ENCODE measurements at regions not wholly inside any gene's neighbourhood (a gene's known extent, or its start where the extent isn't known, plus 50 kb on each side); places are given as distances from the start of the nearest gene placed in this dataset.

- no peak for DNase-seq (ENCODE audit: low spot score)
These were observed 191.0 kb upstream of the IRS2 start for GRCh38 chr13:109977212-109977968.

GRCh38 chr13:109976206-109976997 is 190.0 kb upstream of the IRS2 start:
- DNase-seq (ENCODE audit: low spot score) = no peak

- DNase-seq (ENCODE audit: low spot score) = no peak
These were observed 188.0 kb upstream of the IRS2 start for GRCh38 chr13:109974354-109974753.

- no peak for DNase-seq (ENCODE audit: low spot score)
These were observed 186.9 kb upstream of the IRS2 start for GRCh38 chr13:109973279-109973678.

- no peak for DNase-seq (ENCODE audit: low spot score)
These were observed 185.2 kb upstream of the IRS2 start for GRCh38 chr13:109971456-109972090.

- no peak for DNase-seq (ENCODE audit: low spot score)
These were observed 184.6 kb upstream of the IRS2 start for GRCh38 chr13:109971006-109971405.

- DNase-seq (ENCODE audit: low spot score) = no peak
These were observed 182.6 kb upstream of the IRS2 start for GRCh38 chr13:109968876-109969577.

GRCh38 chr13:109963960-109964563 is 177.7 kb upstream of the IRS2 start:
- no peak for DNase-seq (ENCODE audit: low spot score)

- no peak for DNase-seq (ENCODE audit: low spot score)
These were observed 177.0 kb upstream of the IRS2 start for GRCh38 chr13:109963384-109963783.

- no peak for DNase-seq (ENCODE audit: low spot score)
These were observed 173.5 kb upstream of the IRS2 start for GRCh38 chr13:109959903-109960302.

GRCh38 chr13:109957875-109958274 is 171.5 kb upstream of the IRS2 start:
- no peak for DNase-seq (ENCODE audit: low spot score)

GRCh38 chr13:109955598-109955997 is 169.2 kb upstream of the IRS2 start:
- DNase-seq (ENCODE audit: low spot score) = no peak

GRCh38 chr13:109954441-109954840 is 168.1 kb upstream of the IRS2 start:
- no peak for DNase-seq (ENCODE audit: low spot score)

- DNase-seq (ENCODE audit: low spot score) = no peak
These were observed 165.1 kb upstream of the IRS2 start for GRCh38 chr13:109951491-109951890.

GRCh38 chr13:109949397-109949796 is 163.0 kb upstream of the IRS2 start:
- no peak for DNase-seq (ENCODE audit: low spot score)

- DNase-seq (ENCODE audit: low spot score) = no peak
These were observed 160.6 kb upstream of the IRS2 start for GRCh38 chr13:109947006-109947405.

- no peak for DNase-seq (ENCODE audit: low spot score)
These were observed 159.0 kb upstream of the IRS2 start for GRCh38 chr13:109945206-109945960.

GRCh38 chr13:109941951-109942350 is 155.6 kb upstream of the IRS2 start:
- no peak for DNase-seq (ENCODE audit: low spot score)

- no peak for DNase-seq (ENCODE audit: low spot score)
These were observed 154.8 kb upstream of the IRS2 start for GRCh38 chr13:109941221-109941620.

- no peak for DNase-seq (ENCODE audit: low spot score)
These were observed 154.3 kb upstream of the IRS2 start for GRCh38 chr13:109940637-109941036.

GRCh38 chr13:109939838-109940237 is 153.5 kb upstream of the IRS2 start:
- DNase-seq (ENCODE audit: low spot score) = no peak

Data from NAMALWA (cell line).